ENCODE measurements at regions not wholly inside any gene's neighbourhood (a gene's known extent, or its start where the extent isn't known, plus 50 kb on each side); places are given as distances from the start of the nearest gene placed in this dataset.

- no peaks in the 10 kb centered on the region for H3K9me2 ChIP-seq (ENCODE audit: insufficient read depth, low read length)
- no peak for TF ChIP-seq RAD21 (conservative IDR thresholded peaks at IDR 0.05)
- no peak for TF ChIP-seq SMC3 (conservative IDR thresholded peaks at IDR 0.05; ENCODE audit: poor library complexity)
- TF ChIP-seq MXI1 (conservative IDR thresholded peaks at IDR 0.05; ENCODE audit: poor library complexity, severe bottlenecking) = no peak
- TF ChIP-seq CTCF (IDR thresholded peaks at IDR 0.05; ENCODE audit: poor library complexity, severe bottlenecking) = no peak
- TF ChIP-seq, protein P1, sequence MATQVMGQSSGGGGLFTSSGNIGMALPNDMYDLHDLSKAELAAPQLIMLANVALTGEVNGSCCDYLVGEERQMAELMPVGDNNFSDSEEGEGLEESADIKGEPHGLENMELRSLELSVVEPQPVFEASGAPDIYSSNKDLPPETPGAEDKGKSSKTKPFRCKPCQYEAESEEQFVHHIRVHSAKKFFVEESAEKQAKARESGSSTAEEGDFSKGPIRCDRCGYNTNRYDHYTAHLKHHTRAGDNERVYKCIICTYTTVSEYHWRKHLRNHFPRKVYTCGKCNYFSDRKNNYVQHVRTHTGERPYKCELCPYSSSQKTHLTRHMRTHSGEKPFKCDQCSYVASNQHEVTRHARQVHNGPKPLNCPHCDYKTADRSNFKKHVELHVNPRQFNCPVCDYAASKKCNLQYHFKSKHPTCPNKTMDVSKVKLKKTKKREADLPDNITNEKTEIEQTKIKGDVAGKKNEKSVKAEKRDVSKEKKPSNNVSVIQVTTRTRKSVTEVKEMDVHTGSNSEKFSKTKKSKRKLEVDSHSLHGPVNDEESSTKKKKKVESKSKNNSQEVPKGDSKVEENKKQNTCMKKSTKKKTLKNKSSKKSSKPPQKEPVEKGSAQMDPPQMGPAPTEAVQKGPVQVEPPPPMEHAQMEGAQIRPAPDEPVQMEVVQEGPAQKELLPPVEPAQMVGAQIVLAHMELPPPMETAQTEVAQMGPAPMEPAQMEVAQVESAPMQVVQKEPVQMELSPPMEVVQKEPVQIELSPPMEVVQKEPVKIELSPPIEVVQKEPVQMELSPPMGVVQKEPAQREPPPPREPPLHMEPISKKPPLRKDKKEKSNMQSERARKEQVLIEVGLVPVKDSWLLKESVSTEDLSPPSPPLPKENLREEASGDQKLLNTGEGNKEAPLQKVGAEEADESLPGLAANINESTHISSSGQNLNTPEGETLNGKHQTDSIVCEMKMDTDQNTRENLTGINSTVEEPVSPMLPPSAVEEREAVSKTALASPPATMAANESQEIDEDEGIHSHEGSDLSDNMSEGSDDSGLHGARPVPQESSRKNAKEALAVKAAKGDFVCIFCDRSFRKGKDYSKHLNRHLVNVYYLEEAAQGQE (IDR thresholded peaks at IDR 0.05; ENCODE audit: borderline replicate concordance) = no peak
- no peak for TF ChIP-seq TAF1 (IDR thresholded peaks at IDR 0.05; ENCODE audit: low read depth)
Measured at GRCh38 chr13:80509264-80509663, 168.3 kb upstream of the SPRY2 start.

GRCh38 chr13:80508031-80508430 lies 167.1 kb upstream of the SPRY2 start:
- H3K27me3 ChIP-seq (ENCODE audit: insufficient read depth, low read depth, low read length) = no peaks in the 10 kb centered on the region

More at GRCh38 chr13:80509264-80509663, 168.3 kb upstream of the SPRY2 start:
- no peak overlapping the region for H3K9ac ChIP-seq (ENCODE audit: low read length)
- H2AFZ ChIP-seq (ENCODE audit: low read depth, low read length) = no peak overlapping the region
- no peaks in the 10 kb centered on the region for H4K20me1 ChIP-seq (ENCODE audit: insufficient read depth)
- no peaks in the 10 kb centered on the region for H3K27me3 ChIP-seq (ENCODE audit: insufficient read depth, low read depth, low read length)
- no peaks in the 10 kb centered on the region for H3K9me3 ChIP-seq (ENCODE audit: low read length)
- H3K4me3 ChIP-seq (ENCODE audit: low read length) = no peak overlapping the region
- H3F3A ChIP-seq (ENCODE audit: insufficient read depth, low read length, poor library complexity, severe bottlenecking) = no peaks in the 10 kb centered on the region
- H3K27ac ChIP-seq (ENCODE audit: low read length) = no peak overlapping the region
- no peaks in the 10 kb centered on the region for H3K79me2 ChIP-seq (replicated peaks; ENCODE audit: insufficient read depth, low read length)
- no peak overlapping the region for H3K4me2 ChIP-seq (ENCODE audit: low read length)
- H3K36me3 ChIP-seq (ENCODE audit: insufficient read depth, low read length) = no peaks in the 10 kb centered on the region

GRCh38 chr13:80504453-80504852 lies 163.5 kb upstream of the SPRY2 start:
- no peaks in the 10 kb centered on the region for H3K79me2 ChIP-seq (replicated peaks; ENCODE audit: insufficient read depth, low read length)
- H3K27me3 ChIP-seq (ENCODE audit: insufficient read depth, low read depth, low read length) = no peaks in the 10 kb centered on the region
- no peak overlapping the region for H3K9ac ChIP-seq (ENCODE audit: low read length)
- no peaks in the 10 kb centered on the region for H3K9me2 ChIP-seq (ENCODE audit: insufficient read depth, low read length)
- no peak overlapping the region for H3K4me3 ChIP-seq (ENCODE audit: low read length)
- H3F3A ChIP-seq (ENCODE audit: insufficient read depth, low read length, poor library complexity, severe bottlenecking) = no peaks in the 10 kb centered on the region
- no peak overlapping the region for H3K27ac ChIP-seq (ENCODE audit: low read length)
- no peak overlapping the region for H3K4me2 ChIP-seq (ENCODE audit: low read length)
- no peak for TF ChIP-seq RAD21 (conservative IDR thresholded peaks at IDR 0.05)
- no peak for TF ChIP-seq EZH2 (IDR thresholded peaks at IDR 0.05; ENCODE audit: borderline replicate concordance, insufficient read depth, low read length, poor library complexity, severe bottlenecking)
- no peak for TF ChIP-seq TAF1 (IDR thresholded peaks at IDR 0.05; ENCODE audit: low read depth)
- no peak for TF ChIP-seq MXI1 (conservative IDR thresholded peaks at IDR 0.05; ENCODE audit: poor library complexity, severe bottlenecking)
- TF ChIP-seq, protein P1 (IDR thresholded peaks at IDR 0.05; ENCODE audit: borderline replicate concordance) = no peak
- no peak for TF ChIP-seq SMC3 (conservative IDR thresholded peaks at IDR 0.05; ENCODE audit: poor library complexity)
- no peak for TF ChIP-seq CTCF (IDR thresholded peaks at IDR 0.05; ENCODE audit: poor library complexity, severe bottlenecking)
- TF ChIP-seq EP300 (conservative IDR thresholded peaks at IDR 0.05; ENCODE audit: poor library complexity, severe bottlenecking) = no peak
- TF ChIP-seq POLR2AphosphoS5 (IDR thresholded peaks at IDR 0.05) = no peak
- no peaks in the 10 kb centered on the region for H3K9me3 ChIP-seq (ENCODE audit: low read length)
- no peaks in the 10 kb centered on the region for H4K20me1 ChIP-seq (ENCODE audit: insufficient read depth)
- no peak overlapping the region for H2AFZ ChIP-seq (ENCODE audit: low read depth, low read length)
- no peaks in the 10 kb centered on the region for H3K36me3 ChIP-seq (ENCODE audit: insufficient read depth, low read length)

More at GRCh38 chr13:80508031-80508430, 167.1 kb upstream of the SPRY2 start:
- Histone ChIP-seq H3K79me2 (replicated peaks; ENCODE audit: insufficient read depth, low read length) (no peaks in the 10 kb centered on the region), H4K20me1 (ENCODE audit: insufficient read depth) (no peaks in the 10 kb centered on the region), H3K4me3 (ENCODE audit: low read length) (no peak overlapping the region), H3K9ac (ENCODE audit: low read length) (no peak overlapping the region), H3K9me3 (ENCODE audit: low read length) (no peaks in the 10 kb centered on the region), H3K27ac (ENCODE audit: low read length) (no peak overlapping the region), H3K4me2 (ENCODE audit: low read length) (no peak overlapping the region), H3K36me3 (ENCODE audit: insufficient read depth, low read length) (no peaks in the 10 kb centered on the region), H2AFZ (ENCODE audit: low read depth, low read length) (no peak overlapping the region), H3K9me2 (ENCODE audit: insufficient read depth, low read length) (no peaks in the 10 kb centered on the region), H3F3A (ENCODE audit: insufficient read depth, low read length, poor library complexity, severe bottlenecking) (no peaks in the 10 kb centered on the region)
- TF ChIP-seq EZH2 (IDR thresholded peaks at IDR 0.05; ENCODE audit: borderline replicate concordance, insufficient read depth, low read length, poor library complexity, severe bottlenecking) = no peak
